ENCODE measurements at regions not wholly inside any gene's neighbourhood (a gene's known extent, or its start where the extent isn't known, plus 50 kb on each side); places are given as distances from the start of the nearest gene placed in this dataset.
"Not testable (repeated sequence)": the region's sequence is repeated elsewhere in the genome, so short reads cannot be mapped to it uniquely, and the experiment has no call there.

GRCh38 chr1:163561580-163562295, 240.0 kb downstream of the NUF2 start:
- no peak for TF ChIP-seq JUND (IDR thresholded peaks at IDR 0.05; ENCODE audit: low read depth)
- in situ Hi-C loops (cut with HindIII; ENCODE audit: low pct_unique_long_range_greater_than_20kb, low sequenced_read_pairs) = no loop called here
- DNase-seq (ENCODE audit: low read depth in 1 of 2, low spot score in 1 of 2) = peak in 1 of 2 experiments; percentile 54

DNA sequence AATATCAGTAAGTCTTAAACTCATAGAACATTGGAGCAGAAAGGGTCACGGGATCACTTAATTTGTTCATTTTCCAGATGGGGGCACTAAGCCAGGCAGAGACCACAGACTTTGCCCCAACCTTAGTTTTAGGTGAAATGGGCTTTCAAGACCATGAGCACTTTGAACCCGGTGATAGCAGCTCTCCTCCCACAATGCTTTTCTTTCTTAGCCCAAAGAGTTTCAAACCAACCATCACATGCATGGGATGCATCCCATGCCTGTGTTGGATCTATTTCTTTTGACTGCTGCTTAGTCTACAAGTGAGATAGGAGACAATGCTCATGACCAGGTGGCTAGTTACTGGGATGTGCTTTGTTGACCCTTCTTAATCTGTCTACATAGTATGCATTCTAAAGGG, 240.6 kb downstream of the NUF2 start:
- no peak for TF ChIP-seq JUND (IDR thresholded peaks at IDR 0.05; ENCODE audit: low read depth)
- in situ Hi-C loops (cut with HindIII; ENCODE audit: low pct_unique_long_range_greater_than_20kb, low sequenced_read_pairs) = no loop called here
- no peak for DNase-seq (ENCODE audit: low read depth in 1 of 2, low spot score in 1 of 2)

- no peak for TF ChIP-seq JUND (IDR thresholded peaks at IDR 0.05; ENCODE audit: low read depth)
- in situ Hi-C loops (cut with HindIII; ENCODE audit: low pct_unique_long_range_greater_than_20kb, low sequenced_read_pairs) = no loop called here
- no peak for DNase-seq (ENCODE audit: low read depth in 1 of 2, low spot score in 1 of 2)
Observed at GRCh38 chr1:163565166-163565565, 243.4 kb downstream of the NUF2 start.

- TF ChIP-seq JUND (IDR thresholded peaks at IDR 0.05; ENCODE audit: low read depth) = no peak
- in situ Hi-C loops (cut with HindIII; ENCODE audit: low pct_unique_long_range_greater_than_20kb, low sequenced_read_pairs) = no loop called here
- DNase-seq (ENCODE audit: low read depth in 1 of 2, low spot score in 1 of 2) = no peak
Observed at GRCh38 chr1:163570071-163570470, 248.3 kb downstream of the NUF2 start.

GRCh38 chr1:163571950-163572349, 250.2 kb downstream of the NUF2 start:
- in situ Hi-C loops (cut with HindIII; ENCODE audit: low pct_unique_long_range_greater_than_20kb, low sequenced_read_pairs) = no loop called here
- no peak for TF ChIP-seq JUND (IDR thresholded peaks at IDR 0.05; ENCODE audit: low read depth)
- no peak for DNase-seq (ENCODE audit: low read depth in 1 of 2, low spot score in 1 of 2)

- in situ Hi-C loops (cut with HindIII; ENCODE audit: low pct_unique_long_range_greater_than_20kb, low sequenced_read_pairs) = no loop called here
- no peak for TF ChIP-seq JUND (IDR thresholded peaks at IDR 0.05; ENCODE audit: low read depth)
- no peak for DNase-seq (ENCODE audit: low read depth in 1 of 2, low spot score in 1 of 2)
Observed at GRCh38 chr1:163574119-163574518, 252.4 kb downstream of the NUF2 start.

GRCh38 chr1:163580926-163581325, 259.2 kb downstream of the NUF2 start:
- TF ChIP-seq JUND (IDR thresholded peaks at IDR 0.05; ENCODE audit: low read depth) = no peak
- in situ Hi-C loops (cut with HindIII; ENCODE audit: low pct_unique_long_range_greater_than_20kb, low sequenced_read_pairs) = no loop called here
- DNase-seq (ENCODE audit: low read depth in 1 of 2, low spot score in 1 of 2) = no peak

GRCh38 chr1:163583661-163584181, 262.0 kb downstream of the NUF2 start:
- TF ChIP-seq JUND (IDR thresholded peaks at IDR 0.05; ENCODE audit: low read depth) = no peak
- no peak for DNase-seq (ENCODE audit: low read depth in 1 of 2, low spot score in 1 of 2)
- in situ Hi-C loops (cut with HindIII; ENCODE audit: low pct_unique_long_range_greater_than_20kb, low sequenced_read_pairs) = no loop called here

GRCh38 chr1:163585796-163586195, 264.0 kb downstream of the NUF2 start:
- DNase-seq (ENCODE audit: low read depth in 1 of 2, low spot score in 1 of 2) = no peak
- no peak for TF ChIP-seq JUND (IDR thresholded peaks at IDR 0.05; ENCODE audit: low read depth)
- in situ Hi-C loops (cut with HindIII; ENCODE audit: low pct_unique_long_range_greater_than_20kb, low sequenced_read_pairs) = no loop called here

DNA sequence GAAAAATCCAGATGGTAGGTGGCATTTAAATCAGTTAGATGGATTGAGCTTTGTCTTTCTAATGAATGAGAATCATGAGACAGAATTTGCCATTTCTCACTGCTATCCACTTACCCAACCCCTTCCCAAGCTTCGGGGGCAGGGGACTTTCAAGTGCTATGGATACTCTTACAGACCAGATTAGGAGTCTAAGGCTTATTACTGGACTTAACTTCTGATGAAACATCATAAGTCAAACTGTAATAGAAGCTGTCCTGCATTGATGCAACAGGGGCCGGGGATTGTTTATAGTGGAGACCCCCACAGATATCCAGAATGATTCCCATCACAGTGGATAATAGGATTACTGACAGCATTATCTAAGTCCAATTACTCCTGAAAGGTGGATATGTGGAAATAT, 267.0 kb downstream of the NUF2 start:
- TF ChIP-seq JUND (IDR thresholded peaks at IDR 0.05; ENCODE audit: low read depth) = no peak
- DNase-seq (ENCODE audit: low read depth in 1 of 2, low spot score in 1 of 2) = no peak
- in situ Hi-C loops (cut with HindIII; ENCODE audit: low pct_unique_long_range_greater_than_20kb, low sequenced_read_pairs) = no loop called here

- DNase-seq (ENCODE audit: low read depth in 1 of 2, low spot score in 1 of 2) = no peak
- in situ Hi-C loops (cut with HindIII; ENCODE audit: low pct_unique_long_range_greater_than_20kb, low sequenced_read_pairs) = no loop called here
- TF ChIP-seq JUND (IDR thresholded peaks at IDR 0.05; ENCODE audit: low read depth) = no peak
Observed at GRCh38 chr1:163589735-163590134, 268.0 kb downstream of the NUF2 start.

- in situ Hi-C loops (cut with HindIII; ENCODE audit: low pct_unique_long_range_greater_than_20kb, low sequenced_read_pairs); DNase-seq (ENCODE audit: low read depth in 1 of 2, low spot score in 1 of 2): not testable (repeated sequence)
Observed at GRCh38 chr1:163591131-163591530, 269.4 kb downstream of the NUF2 start.

GRCh38 chr1:163592623-163593022, 270.9 kb downstream of the NUF2 start:
- in situ Hi-C loops (cut with HindIII; ENCODE audit: low pct_unique_long_range_greater_than_20kb, low sequenced_read_pairs); DNase-seq (ENCODE audit: low read depth in 1 of 2, low spot score in 1 of 2): not testable (repeated sequence)

DNA sequence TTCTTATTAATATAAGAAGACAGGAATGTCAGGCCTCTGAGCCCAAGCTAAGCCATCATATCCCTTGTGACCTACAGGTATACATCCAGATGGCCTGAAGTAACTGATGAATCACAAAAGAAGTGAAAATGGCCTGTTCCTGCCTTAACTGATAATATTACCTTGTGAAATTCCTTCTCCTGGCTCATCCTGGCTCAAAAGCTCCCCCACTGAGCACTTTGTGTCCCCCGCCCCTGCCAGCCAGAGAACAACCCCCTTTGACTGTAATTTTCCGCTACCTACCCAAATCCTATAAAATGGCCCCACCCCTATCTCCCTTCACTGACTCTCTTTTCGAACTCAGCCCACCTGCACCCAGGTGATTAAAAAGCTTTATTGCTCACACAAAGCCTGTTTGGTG, 274.4 kb downstream of the NUF2 start:
- in situ Hi-C loops (cut with HindIII; ENCODE audit: low pct_unique_long_range_greater_than_20kb, low sequenced_read_pairs); DNase-seq (ENCODE audit: low read depth in 1 of 2, low spot score in 1 of 2): not testable (repeated sequence)
